ENCODE measurements at regions not wholly inside any gene's neighbourhood (a gene's known extent, or its start where the extent isn't known, plus 50 kb on each side); places are given as distances from the start of the nearest gene placed in this dataset.

- 50% methylated on average over 1 of the region's 8 CpGs for WGBS (ENCODE audit: insufficient coverage, low coverage, low lambda C conversion rate, missing lambda C conversion rate)
- Histone ChIP-seq H3K4me1 (no peaks in the 10 kb centered on the region), H3K27ac (no peak overlapping the region), H3K4me3 (no peak overlapping the region), H3K36me3 (no peaks in the 10 kb centered on the region), H3K9me3 (no peaks in the 10 kb centered on the region), H3K27me3 (no peaks in the 10 kb centered on the region)
- no peak for ATAC-seq
- TF ChIP-seq CTCF (IDR thresholded peaks at IDR 0.05): no peak
- TF ChIP-seq POLR2A (IDR thresholded peaks at IDR 0.05): no peak
- DNase-seq: no peak
- intact Hi-C loops (cut with DNase I): no loop called here
Observed at GRCh38 chr13:111929036-111929616, 137.8 kb upstream of the SOX1 start.

GRCh38 chr13:111936267-111936925 lies 130.6 kb upstream of the SOX1 start:
- Histone ChIP-seq H3K36me3 (no peaks in the 10 kb centered on the region), H3K4me3 (no peak overlapping the region), H3K4me1 (no peaks in the 10 kb centered on the region), H3K27ac (no peak overlapping the region), H3K27me3 (no peaks in the 10 kb centered on the region), H3K9me3 (no peaks in the 10 kb centered on the region)
- WGBS (ENCODE audit: insufficient coverage, low coverage, low lambda C conversion rate, missing lambda C conversion rate): 29% methylated on average over 1 of the region's 3 CpGs
- DNase-seq (no peak), ATAC-seq (no peak)
- intact Hi-C loops (cut with DNase I): no loop called here
- no peak for TF ChIP-seq CTCF (IDR thresholded peaks at IDR 0.05)
- no peak for TF ChIP-seq POLR2A (IDR thresholded peaks at IDR 0.05)

GRCh38 chr13:111937777-111938311 lies 129.1 kb upstream of the SOX1 start:
- TF ChIP-seq CTCF (IDR thresholded peaks at IDR 0.05) (no peak), POLR2A (IDR thresholded peaks at IDR 0.05) (no peak)
- intact Hi-C loops (cut with DNase I): no loop called here
- Histone ChIP-seq H3K27ac (no peak overlapping the region), H3K4me3 (no peak overlapping the region), H3K4me1 (no peaks in the 10 kb centered on the region), H3K9me3 (no peaks in the 10 kb centered on the region), H3K36me3 (no peaks in the 10 kb centered on the region), H3K27me3 (no peaks in the 10 kb centered on the region)
- ATAC-seq (no peak), DNase-seq (no peak)
- WGBS (ENCODE audit: insufficient coverage, low coverage, low lambda C conversion rate, missing lambda C conversion rate): 63% methylated on average over 5 of the region's 9 CpGs

- H3K36me3 ChIP-seq: no peaks in the 10 kb centered on the region
- ATAC-seq (no peak), DNase-seq (no peak)
- H3K9me3 ChIP-seq: no peaks in the 10 kb centered on the region
- TF ChIP-seq POLR2A (IDR thresholded peaks at IDR 0.05) (no peak), CTCF (IDR thresholded peaks at IDR 0.05) (no peak)
- intact Hi-C loops (cut with DNase I): no loop called here
- H3K4me1 ChIP-seq: no peaks in the 10 kb centered on the region
- 50% methylated on average over 13 of the region's 14 CpGs for WGBS (ENCODE audit: insufficient coverage, low coverage, low lambda C conversion rate, missing lambda C conversion rate)
- no peaks in the 10 kb centered on the region for H3K27me3 ChIP-seq
- H3K4me3 ChIP-seq: no peak overlapping the region
- H3K27ac ChIP-seq: no peak overlapping the region
Observed at GRCh38 chr13:111938741-111939665, 127.9 kb upstream of the SOX1 start.
